ENCODE measurements at regions not wholly inside any gene's neighbourhood (a gene's known extent, or its start where the extent isn't known, plus 50 kb on each side); places are given as distances from the start of the nearest gene placed in this dataset.
"Not testable (repeated sequence)": the region's sequence is repeated elsewhere in the genome, so short reads cannot be mapped to it uniquely, and the experiment has no call there.

DNA sequence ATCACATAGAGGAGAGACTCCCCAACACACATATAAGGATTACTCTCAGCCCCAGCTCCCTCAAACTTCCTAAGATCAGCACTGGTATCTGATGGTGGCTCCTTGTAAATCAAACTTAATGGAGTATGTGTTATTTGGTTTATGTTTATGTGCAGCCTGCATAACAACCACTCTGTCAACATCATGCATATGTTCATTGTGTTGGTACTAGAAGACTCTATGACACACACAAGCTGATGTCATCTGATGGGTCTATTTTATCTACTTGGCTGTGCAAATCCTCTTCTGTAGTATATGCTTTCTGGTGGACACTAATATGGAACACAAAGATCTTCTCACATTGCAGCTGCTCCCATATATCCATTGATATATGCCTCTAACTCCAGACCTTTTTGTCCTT is 134.0 kb upstream of the FAM174A start:
- Histone ChIP-seq H3K4me3 (no peak overlapping the region), H3K27ac (no peak overlapping the region)

DNA sequence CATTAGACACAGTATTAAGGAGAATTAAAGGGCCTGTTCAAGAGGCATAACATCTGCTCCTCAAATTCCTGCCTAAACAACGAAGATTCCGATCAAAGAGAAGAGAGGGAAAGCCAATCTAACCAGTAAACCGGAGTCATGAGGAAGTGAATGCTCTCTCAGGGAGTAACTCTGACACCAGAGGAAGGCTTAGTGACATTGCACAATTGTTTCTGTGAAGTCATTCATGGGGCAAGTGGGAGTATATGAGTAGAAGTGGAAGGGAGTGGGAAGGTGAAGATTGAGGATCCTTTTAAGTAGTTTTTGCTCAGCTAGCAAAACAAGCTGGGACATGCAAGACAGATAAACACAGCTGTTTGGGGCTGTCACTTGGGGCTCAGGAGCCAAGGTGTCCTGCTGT is 136.4 kb upstream of the FAM174A start:
- not testable (repeated sequence) for H3K4me3 ChIP-seq, H3K27ac ChIP-seq

DNA sequence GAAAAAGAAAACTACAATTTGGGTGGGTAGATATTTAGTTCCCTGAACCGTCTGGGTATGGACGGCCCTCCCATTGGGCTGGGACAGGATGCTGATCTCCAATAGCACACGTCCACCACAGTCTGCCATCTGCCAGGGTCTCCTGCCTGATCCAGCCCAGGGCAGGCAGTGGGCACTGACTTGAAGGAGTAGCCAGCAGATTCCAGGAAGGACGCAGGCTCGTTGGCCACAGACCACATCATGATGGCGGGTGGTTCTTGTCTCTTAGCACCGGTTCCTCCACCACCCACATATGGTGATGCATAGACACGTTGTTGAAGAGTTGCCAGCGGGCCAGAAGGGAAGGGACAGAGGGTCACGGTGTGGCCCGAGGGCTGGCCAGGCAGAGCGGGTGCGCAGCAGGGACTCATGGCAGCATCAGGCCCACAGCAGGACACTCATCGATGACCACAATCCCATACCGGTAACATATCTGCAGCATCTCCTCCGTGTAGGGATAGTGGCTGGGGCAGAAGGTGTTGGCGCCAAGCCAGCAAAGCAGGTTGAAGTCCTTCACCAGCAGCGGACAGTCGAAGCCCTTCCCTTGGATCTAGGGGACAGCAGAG is 155.8 kb upstream of the FAM174A start:
- H3K27ac ChIP-seq, H3K4me3 ChIP-seq: not testable (repeated sequence)

DNA sequence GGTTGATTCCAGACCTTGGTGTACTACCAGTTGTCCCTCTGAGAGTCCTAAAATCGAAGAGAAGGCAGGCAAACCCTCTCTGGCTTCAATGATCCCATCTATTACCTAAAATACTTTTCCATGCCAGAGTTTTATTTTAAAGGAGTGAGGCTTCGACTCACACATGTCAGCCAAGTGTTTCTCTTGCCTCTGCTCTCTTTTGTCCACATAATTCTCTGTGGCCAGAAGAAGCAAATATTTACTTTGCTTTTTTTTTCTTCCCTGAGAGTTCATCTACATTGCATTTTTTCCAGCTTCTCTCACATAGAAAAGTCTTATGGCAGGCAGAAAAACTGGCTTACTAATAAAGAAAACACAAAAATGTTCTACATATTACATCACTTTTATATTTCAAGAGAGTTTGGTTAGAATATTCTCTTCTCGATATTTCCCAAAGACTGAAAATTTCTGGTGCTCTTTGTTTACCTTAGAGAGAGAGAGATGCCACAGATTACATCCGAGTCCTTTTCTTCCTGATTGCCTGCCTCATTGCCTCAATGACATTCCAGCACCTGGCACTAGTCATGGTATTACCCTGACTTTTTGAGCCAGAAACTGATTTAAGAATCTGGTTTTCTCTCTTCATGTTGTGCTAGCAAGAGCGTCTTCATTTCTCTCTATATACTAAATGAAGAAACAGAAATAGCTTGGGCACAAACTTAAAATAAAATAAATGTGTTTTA is 170.3 kb upstream of the FAM174A start:
- H3K4me3 ChIP-seq, H3K27ac ChIP-seq: not testable (repeated sequence)

DNA sequence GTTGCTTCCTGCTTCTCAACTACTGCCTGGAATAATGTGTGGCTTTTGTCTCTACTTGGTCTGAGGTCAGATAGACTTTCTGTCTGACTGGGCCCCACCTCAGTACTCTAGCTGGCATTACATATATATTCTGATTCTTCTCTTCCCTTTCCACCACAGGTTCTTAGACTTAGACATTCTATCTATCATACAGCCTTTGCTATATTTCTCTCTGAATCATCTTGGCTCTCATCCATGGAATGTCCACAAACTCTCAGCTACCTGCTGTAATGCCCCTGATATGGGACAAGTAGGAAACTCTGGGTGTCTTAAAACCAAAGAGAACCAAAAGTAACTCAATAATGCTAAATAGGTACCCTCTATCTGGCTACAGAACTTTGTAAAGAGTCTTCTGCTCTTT is 170.8 kb upstream of the FAM174A start:
- not testable (repeated sequence) for H3K4me3 ChIP-seq, H3K27ac ChIP-seq

DNA sequence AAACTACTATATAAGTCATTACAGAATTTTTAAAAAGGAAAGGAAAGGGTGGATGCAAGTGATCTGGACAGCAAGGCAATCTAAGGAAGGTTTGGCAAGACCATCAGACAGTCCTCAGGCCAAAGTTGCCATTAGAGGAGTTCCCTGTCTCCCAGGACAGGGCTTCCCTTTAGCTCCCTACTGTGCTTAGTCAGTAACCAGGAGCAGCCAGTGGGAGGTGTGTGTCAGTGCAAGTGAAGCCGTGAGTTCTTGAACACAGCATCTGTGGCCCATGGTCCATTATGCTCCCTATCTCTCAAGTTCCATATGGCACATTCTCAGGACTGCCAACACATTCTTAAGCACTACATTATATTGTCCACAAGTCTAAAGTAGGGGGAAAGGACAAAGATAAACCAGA is 175.2 kb upstream of the FAM174A start:
- H3K27ac ChIP-seq, H3K4me3 ChIP-seq: not testable (repeated sequence)

DNA sequence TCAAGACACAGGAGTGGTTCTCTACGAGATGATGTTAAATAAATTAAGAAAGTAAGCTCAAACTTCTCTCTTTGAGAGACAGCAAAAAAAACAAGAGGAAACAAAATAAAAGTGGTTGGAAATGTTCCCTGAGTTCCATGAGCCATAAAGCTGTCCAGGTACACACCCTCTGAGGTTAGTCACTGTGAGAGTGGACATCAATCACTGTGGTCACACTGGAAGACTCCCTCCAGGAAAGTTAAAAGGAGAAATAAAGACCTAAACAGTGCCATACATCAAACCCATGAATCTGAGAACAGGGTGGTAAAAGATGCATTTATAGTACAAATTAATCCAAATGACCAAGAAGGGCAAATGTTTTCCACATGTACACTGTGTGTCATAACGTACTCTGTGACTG is 188.9 kb upstream of the FAM174A start:
- not testable (repeated sequence) for H3K4me3 ChIP-seq, H3K27ac ChIP-seq

DNA sequence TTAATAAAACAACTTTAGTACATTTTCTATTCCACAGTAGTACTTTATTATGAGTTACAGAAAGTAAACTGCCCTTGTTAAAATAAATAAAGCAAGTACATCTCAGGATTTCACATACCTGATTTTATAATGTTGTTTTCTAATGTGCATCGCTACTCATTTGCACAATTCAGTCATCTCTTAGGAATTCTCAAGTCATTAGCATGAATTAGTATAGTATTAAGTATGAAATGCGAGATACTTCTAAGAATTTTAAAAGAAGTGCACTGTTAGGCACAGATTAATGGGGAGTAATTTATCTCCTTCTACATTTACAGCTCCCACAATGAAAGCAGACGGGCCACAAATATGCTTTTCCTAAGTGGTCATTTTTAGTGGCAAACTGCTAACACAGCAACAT is 193.7 kb upstream of the FAM174A start:
- not testable (repeated sequence) for H3K27ac ChIP-seq, H3K4me3 ChIP-seq

DNA sequence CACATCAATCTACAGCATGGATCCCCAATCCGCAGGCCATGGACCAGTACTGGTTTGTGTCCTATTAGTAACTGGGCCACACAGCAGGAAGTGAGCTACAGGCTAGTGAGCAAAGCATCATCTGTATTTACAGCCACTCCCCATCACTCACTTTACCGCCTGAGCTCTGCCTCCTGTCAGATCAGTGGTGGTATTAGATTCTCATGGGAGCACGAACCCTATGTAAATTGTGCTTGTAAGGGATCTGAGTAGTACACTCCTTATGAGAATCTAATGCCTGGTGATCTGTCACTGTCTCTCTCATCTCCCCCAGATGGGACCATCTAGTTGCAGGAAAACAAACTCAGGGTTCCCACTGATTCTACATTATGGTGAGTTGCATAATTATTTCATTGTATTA is 212.7 kb upstream of the FAM174A start:
- Histone ChIP-seq H3K4me3 (no peak overlapping the region), H3K27ac (no peak overlapping the region)

DNA sequence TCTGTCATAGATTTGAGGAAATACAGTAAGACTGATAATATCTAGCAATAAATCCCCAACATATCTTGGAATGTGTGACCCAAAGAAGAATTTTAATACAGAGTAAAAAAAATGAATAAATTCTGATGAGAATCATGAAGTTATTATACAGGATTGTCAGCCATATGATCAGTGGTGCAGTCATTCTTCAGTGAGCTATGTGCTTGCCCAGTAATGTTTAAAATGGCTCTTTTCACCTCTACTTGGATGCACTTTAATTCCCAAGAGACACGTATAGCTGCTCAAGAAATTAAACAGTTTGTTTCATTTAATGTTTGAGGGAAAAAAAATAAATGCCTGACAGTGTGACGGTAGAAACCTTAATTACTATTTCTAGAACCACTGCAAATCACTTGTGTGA is 215.3 kb upstream of the FAM174A start:
- H3K4me3 ChIP-seq = no peak overlapping the region
- no peak overlapping the region for H3K27ac ChIP-seq

DNA sequence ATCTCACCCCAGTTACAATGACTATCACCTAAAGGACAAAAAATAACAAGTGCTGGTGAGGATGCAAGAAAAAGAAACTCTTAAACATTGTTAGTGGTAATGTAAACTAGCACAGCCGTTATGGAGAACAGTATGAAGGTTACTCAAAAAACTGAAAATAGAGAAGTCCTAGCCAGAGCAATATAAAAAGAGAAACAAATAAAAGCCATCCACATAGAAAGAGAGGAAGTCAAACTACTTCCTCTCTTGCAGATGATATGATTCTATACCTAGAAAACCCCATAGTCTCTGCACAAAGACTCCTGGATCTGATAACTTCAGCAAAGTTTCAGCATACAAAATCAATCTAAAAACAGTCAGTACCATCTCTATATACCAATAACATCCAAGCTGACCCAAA is 221.5 kb upstream of the FAM174A start:
- Histone ChIP-seq H3K4me3 (no peak overlapping the region), H3K27ac (no peak overlapping the region)

DNA sequence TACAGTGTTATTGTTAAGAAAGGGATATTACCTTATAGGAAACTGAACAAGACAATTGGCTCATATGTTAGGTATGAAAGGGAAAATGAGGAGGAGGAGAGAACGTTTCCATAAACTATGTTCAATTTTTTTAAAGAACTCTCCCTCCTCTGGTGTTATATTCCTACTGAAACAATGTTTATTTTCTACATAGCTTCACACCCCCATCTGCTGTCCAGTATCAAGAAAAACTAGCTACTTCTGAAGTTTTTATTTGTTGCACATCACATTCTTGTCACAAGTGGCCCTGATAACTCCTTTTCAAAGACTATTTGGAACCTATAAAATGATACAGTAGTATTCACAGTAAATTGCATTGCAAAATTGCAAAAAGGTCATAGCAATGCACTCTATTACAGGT is 223.4 kb upstream of the FAM174A start:
- no peak overlapping the region for H3K4me3 ChIP-seq
- H3K27ac ChIP-seq = no peak overlapping the region

DNA sequence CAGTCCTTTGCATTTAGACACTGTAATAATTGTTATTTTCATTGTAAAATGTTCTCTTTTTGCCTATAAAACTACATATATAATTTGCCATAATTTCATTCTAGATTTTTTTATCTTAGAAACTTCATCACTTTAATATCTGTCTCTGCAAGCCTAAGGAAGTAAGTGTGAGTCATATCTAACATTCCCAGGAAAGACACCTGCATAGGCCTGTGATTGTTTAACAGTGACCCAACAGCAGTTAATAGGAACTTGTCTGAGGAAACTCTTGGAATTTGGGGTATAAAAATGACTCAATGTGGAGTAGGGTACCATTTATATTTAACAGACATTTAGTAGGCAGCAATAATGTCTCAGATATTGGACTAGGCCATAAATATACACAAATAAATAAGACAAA is 229.2 kb upstream of the FAM174A start:
- no peak overlapping the region for H3K4me3 ChIP-seq
- no peak overlapping the region for H3K27ac ChIP-seq

DNA sequence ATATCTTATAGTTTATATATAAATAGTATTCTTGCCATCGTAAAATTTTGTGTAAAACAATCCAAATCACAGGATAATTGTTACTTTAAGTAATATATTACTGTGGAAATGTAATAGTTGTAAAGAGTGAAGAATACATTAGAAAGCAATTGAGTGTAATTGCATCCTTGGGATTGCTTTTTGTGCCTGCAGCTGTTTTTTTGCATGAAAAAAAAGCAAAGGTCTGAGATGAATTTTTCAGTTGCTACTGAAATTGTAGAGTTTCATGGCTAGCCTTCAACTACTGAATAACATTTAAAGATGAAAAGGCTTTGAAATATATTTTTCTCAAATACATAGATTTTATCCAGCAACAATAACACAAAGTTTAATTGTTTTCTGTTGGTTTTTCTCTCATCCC is 232.0 kb upstream of the FAM174A start:
- no peak overlapping the region for H3K27ac ChIP-seq
- no peak overlapping the region for H3K4me3 ChIP-seq

DNA sequence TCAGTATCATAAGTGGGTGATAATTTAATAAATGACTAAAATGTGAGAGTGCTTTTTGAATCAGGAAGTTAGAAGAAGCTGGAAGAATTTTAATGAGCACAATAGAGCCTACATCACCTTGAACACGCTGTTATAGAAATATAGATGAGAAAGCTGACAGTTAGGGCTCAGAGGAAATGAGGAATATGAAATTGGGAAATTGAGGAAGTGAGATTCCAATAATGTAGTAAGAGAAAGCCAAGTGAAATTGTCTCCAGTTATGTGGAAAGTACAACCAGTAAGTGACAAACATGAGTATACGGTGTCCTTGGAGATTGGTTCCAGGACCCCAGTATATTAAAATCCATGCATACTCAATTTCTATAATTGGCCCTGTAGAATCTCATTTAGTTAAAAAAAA is 235.9 kb upstream of the FAM174A start:
- H3K4me3 ChIP-seq = no peak overlapping the region
- H3K27ac ChIP-seq = no peak overlapping the region

DNA sequence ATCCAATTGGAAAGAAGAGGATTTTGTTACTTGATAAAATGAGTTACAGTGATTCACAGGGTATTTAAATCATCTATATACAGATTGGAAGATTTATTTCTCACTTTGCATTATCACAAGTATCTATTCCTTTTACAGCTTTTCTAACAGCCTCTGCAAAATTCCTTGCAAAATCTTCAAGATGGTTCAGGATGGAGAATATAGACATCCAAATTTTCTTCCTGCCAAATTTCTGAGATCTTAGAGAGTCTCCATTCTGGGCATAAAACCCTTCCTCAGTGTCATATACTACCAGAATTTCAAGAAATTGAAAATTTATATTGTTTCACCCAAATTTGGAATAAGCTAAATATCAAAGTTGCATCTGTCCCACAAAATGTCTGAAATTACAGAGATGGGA is 259.1 kb upstream of the FAM174A start:
- H3K4me3 ChIP-seq = no peak overlapping the region
- no peak overlapping the region for H3K27ac ChIP-seq

DNA sequence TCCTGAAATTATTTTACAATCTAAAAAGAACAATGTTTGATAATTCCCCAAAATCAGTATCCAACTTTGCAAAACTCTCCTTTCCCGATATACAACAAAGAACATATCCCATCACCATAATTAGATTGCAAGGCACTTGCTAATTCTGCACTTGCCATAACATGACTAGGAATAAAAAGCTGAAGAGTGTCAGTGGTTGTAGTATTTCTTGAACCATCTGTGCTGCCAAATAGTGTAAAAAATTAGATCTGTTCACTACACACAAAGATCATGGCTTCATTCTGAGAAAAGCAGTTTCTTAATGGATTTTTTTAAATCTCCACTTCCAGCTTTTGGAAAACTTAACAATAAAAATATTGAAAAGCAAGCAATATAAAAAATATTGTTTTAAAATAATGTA is 259.5 kb upstream of the FAM174A start:
- no peak overlapping the region for H3K4me3 ChIP-seq
- H3K27ac ChIP-seq = no peak overlapping the region

DNA sequence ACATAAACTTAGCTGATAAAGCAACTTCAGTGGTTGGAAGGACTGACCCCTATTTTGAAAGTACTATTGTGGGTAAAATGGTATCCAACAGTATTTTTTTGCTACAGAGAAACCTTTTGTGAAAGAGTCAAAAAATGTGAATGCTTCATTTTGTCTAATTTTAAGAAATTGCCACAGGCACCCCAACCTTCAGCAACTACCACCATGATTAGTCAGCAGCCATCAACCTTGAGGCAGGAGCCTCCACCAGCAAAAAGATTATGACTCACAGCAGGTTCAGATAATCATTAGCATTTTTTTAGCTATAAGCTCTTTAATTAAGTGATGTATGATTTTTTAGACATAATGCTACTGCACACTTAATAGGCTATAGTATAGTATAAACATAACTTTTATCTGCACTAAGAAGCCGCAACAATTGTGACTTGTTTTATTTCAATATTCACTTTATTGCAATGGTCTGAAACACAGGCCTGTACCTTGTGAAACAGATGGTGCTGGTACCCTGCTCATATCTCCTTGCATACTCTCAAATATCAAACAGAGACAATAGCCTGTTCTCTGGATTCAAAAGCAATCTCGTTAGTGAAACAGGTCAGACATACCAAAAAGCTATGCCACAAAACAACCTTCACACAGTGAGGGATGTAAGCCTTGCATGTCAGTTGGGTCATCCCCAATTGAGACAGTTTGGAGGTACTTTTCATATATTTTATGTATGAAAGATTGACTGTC is 261.2 kb upstream of the FAM174A start:
- Histone ChIP-seq H3K4me3 (no peak overlapping the region), H3K27ac (no peak overlapping the region)

DNA sequence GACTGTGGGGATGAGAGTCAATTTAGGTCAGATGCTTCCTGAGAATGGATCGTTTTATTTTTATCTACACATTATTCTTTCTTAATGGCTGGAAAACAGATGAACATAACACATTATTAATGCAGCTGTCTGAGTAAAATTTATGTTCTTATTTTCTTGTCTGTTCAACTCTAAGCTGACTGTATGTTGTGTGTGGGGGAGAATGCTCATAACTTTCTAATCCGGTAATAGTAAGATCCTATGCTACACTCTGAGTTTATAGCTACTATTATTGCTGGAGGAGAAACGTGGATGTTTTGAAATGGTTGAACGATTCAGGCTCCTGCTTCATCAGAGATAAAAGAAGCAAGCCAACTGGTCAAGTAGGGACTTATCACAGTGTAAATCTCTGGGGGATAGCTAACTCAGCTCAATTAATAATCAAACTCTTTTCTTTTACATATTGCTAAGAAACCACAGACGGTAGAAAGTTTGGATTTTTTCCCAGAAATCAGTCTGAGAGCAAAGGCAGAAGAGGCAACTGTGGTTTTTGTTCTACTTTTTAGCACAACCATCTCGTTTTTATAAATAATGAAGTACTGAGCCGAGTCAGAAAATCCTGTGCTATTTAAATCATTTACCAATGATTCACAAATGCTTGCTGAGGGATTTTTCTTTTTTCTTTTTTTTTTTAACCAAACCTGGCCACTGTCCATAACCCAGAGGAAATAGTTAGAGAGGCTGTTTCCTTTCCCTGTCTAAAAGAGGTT is 265.0 kb upstream of the FAM174A start:
- Histone ChIP-seq H3K27ac (no peak overlapping the region), H3K4me3 (no peak overlapping the region)

DNA sequence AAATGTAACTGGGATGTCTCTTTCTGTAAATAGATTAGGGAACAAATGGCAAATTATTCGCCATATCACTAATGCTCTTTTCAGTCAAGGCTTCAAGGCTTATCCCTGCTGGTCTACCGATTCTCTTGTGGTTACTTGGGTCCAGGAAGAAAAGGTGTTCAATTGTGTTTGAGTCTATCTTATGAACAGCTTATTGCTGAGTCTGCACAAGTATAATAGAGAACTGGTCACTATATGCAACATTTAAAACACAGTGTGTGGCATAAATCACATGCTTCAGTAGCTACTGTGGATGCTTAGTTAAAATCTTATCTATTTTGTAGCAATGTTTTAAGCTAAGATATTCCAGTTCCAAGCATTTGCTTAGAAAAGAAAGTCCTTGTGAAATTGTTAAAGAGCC is 274.2 kb upstream of the FAM174A start:
- H3K27ac ChIP-seq = no peak overlapping the region
- H3K4me3 ChIP-seq = no peak overlapping the region

DNA sequence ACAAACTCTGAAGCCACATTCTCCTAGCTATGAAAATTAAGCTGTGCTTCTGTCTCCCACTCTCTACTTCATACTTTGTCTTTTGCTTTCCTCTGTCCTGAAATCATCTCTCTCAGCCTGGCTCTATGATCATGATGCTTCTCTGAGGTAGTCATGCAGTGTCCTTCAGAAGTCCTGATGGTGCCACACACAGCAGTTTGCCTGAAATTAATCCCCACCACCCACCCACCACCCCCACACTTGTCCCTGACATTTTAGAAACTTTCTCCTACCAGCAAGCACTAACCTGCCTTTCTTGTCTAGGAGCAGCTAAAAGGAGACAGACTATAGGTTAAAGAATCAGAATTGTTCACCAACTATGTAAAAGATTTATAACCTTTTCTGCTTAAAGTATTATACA is 282.2 kb upstream of the FAM174A start:
- Histone ChIP-seq H3K4me3 (no peak overlapping the region), H3K27ac (no peak overlapping the region)

Data from skin epidermis (tissue), 12 donors.